GM23338 (cell line): ENCODE measurements at regions not wholly inside any gene's neighbourhood (a gene's known extent, or its start where the extent isn't known, plus 50 kb on each side); places are given as distances from the start of the nearest gene placed in this dataset.

Experiments used
- ATAC-seq: fragments of 200-7000 bp; cut with Tn5 transposase; 3 replicates; pipeline ENCODE4 v1.9.1; 2020
- DNase-seq: peaks from one replicate; pipeline ENCODE4 v3.0.0-alpha.2; 2015; ENCODE audit warnings: low spot score
- H2AFZ ChIP-seq: fragments of 200-600 bp; sonication (generic); 2 replicates; pipeline ENCODE4 v1.8.0; 2016; ENCODE audit warnings: antibody characterized with exemption, mild to moderate bottlenecking, moderate library complexity
- H3F3A ChIP-seq: fragments of 200-600 bp; sonication (generic); replicated peaks from 2 replicates; pipeline ENCODE4 v1.8.0; 2017; ENCODE audit warnings: antibody characterized with exemption, mixed run types, low read depth
- H3K27ac ChIP-seq: fragments of 200-600 bp; sonication (generic); 2 replicates; pipeline ENCODE4 v1.6.1; 2016; ENCODE audit warnings: low read depth
- H3K27me3 ChIP-seq: fragments of 200-600 bp; sonication (generic); 2 replicates; pipeline ENCODE4 v1.8.0; 2016; ENCODE audit warnings: mild to moderate bottlenecking, mixed run types, moderate library complexity; ENCODE audit not compliant: insufficient read depth
- H3K36me3 ChIP-seq: fragments of 200-600 bp; sonication (generic); 2 replicates; pipeline ENCODE4 v1.8.0; 2016; ENCODE audit warnings: mild to moderate bottlenecking; ENCODE audit not compliant: insufficient read depth
- H3K4me1 ChIP-seq: fragments of 200-600 bp; sonication (generic); 2 replicates; pipeline ENCODE4 v1.8.0; 2016; ENCODE audit warnings: mild to moderate bottlenecking, moderate library complexity; ENCODE audit not compliant: insufficient read depth
- H3K4me2 ChIP-seq: fragments of 200-600 bp; sonication (generic); 2 replicates; pipeline ENCODE4 v1.7.1; 2017; ENCODE audit warnings: mixed run types
- H3K4me3 ChIP-seq: fragments of 200-600 bp; sonication (generic); 2 replicates; pipeline ENCODE4 v1.6.1; 2016; ENCODE audit warnings: mixed run types
- H3K79me2 ChIP-seq: fragments of 200-600 bp; sonication (generic); replicated peaks from 2 replicates; pipeline ENCODE4 v1.8.0; 2017; ENCODE audit warnings: mild to moderate bottlenecking; ENCODE audit not compliant: insufficient read depth
- H3K9me2 ChIP-seq: fragments of 200-600 bp; sonication (generic); 2 replicates; pipeline ENCODE4 v1.8.0; 2017; ENCODE audit not compliant: insufficient read depth
- H4K20me1 ChIP-seq: fragments of 200-600 bp; sonication (generic); replicated peaks from 2 replicates; pipeline ENCODE4 v1.8.0; 2017; ENCODE audit warnings: mild to moderate bottlenecking; ENCODE audit not compliant: insufficient read depth
- H3K27ac Mint-ChIP-seq: 2 replicates; pipeline ENCODE4 v1.8.0; 2020; ENCODE audit warnings: inconsistent platforms, mild to moderate bottlenecking, moderate library complexity, mixed read lengths
- H3K27me3 Mint-ChIP-seq: 3 replicates; pipeline ENCODE4 v1.8.0; 2022; ENCODE audit warnings: low read depth, mild to moderate bottlenecking, moderate library complexity, mixed read lengths, inconsistent platforms; ENCODE audit not compliant: insufficient read depth, poor library complexity
- H3K36me3 Mint-ChIP-seq: 3 replicates; pipeline ENCODE4 v1.8.0; 2021; ENCODE audit warnings: low read depth, mild to moderate bottlenecking, inconsistent platforms, moderate library complexity, mixed read lengths
- H3K4me1 Mint-ChIP-seq: 3 replicates; pipeline ENCODE4 v1.8.0; 2020; ENCODE audit warnings: mild to moderate bottlenecking, inconsistent platforms, mixed read lengths
- H3K4me3 Mint-ChIP-seq: 3 replicates; pipeline ENCODE4 v1.8.0; 2021; ENCODE audit warnings: moderate library complexity, mild to moderate bottlenecking, inconsistent platforms, mixed read lengths
- H3K9me3 Mint-ChIP-seq: 3 replicates; pipeline ENCODE4 v1.8.0; 2020; ENCODE audit warnings: moderate library complexity, mild to moderate bottlenecking, inconsistent platforms, mixed read lengths
- CREB1 ChIP-seq: fragments of 250-450 bp; sonication (Bioruptor Pico); IDR thresholded peaks from 2 replicates; pipeline ENCODE4 v1.5.0; 2020; ENCODE audit warnings: low read depth, mild to moderate bottlenecking, moderate library complexity
- CTCF ChIP-seq, 2 experiments: fragments of 200-600 bp in 1 of 2; sonication (generic) in 1 of 2; conservative IDR thresholded peaks; 2 replicates each; pipeline versions ENCODE4 v1.5.1 to v1.6.1; 2016 to 2017; ENCODE audit warnings: antibody characterized with exemption in 2 of 2, low read depth in 2 of 2, mild to moderate bottlenecking in 2 of 2, moderate library complexity in 1 of 2
- EZH2 ChIP-seq: fragments of 200-600 bp; sonication (generic); IDR thresholded peaks from one replicate; pipeline ENCODE4 v1.8.0; 2017; ENCODE audit warnings: antibody characterized with exemption, mild to moderate bottlenecking, low read depth; ENCODE audit not compliant: unreplicated experiment
- EZH2phosphoT487 ChIP-seq: fragments of 200-600 bp; sonication (generic); IDR thresholded peaks from one replicate; pipeline ENCODE4 v1.8.1; 2018; ENCODE audit warnings: antibody characterized with exemption; ENCODE audit not compliant: unreplicated experiment
- NANOG ChIP-seq: IDR thresholded peaks from 2 replicates; pipeline ENCODE4 v1.6.1; 2016; ENCODE audit warnings: antibody characterized with exemption, borderline replicate concordance
- POLR2AphosphoS5 ChIP-seq: IDR thresholded peaks from 2 replicates; pipeline ENCODE4 v1.6.1; 2016; ENCODE audit warnings: antibody characterized with exemption, low read depth
- ZNF114 ChIP-seq: fragments of 250-450 bp; sonication (Bioruptor Pico); IDR thresholded peaks from 2 replicates; pipeline ENCODE4 v1.5.0; 2020; ENCODE audit warnings: mild to moderate bottlenecking, moderate library complexity
- ZNF462 ChIP-seq: fragments of 250-450 bp; sonication (Bioruptor Pico); IDR thresholded peaks from 2 replicates; pipeline ENCODE4 v1.5.0; 2020; ENCODE audit warnings: mild to moderate bottlenecking, moderate library complexity

GRCh38 chr4:189299706-189300105 is 641.0 kb upstream of the FRG1 start:
- H3K27ac ChIP-seq = no peak overlapping the region
- Mint-ChIP-seq H3K36me3 (no peaks in the 10 kb centered on the region), H3K27me3 (peaks cover 2% of the 10 kb centered on the region), H3K4me1 (no peaks in the 10 kb centered on the region), H3K27ac (no peak overlapping the region), H3K4me3 (no peak overlapping the region), H3K9me3 (peaks cover 10% of the 10 kb centered on the region; the same call in 2 of the 3 replicates)
- no peaks in the 10 kb centered on the region for H3K36me3 ChIP-seq
- no peaks in the 10 kb centered on the region for H3K79me2 ChIP-seq
- H2AFZ ChIP-seq = no peak overlapping the region
- H4K20me1 ChIP-seq = no peaks in the 10 kb centered on the region; the same call in 1 of the 2 replicates
- TF ChIP-seq NANOG (no peak), CTCF (conservative IDR thresholded peaks at IDR 0.05; ENCODE audit: low read depth in 2 of 2) (no peak), ZNF114 (CRISPR knock-in tag) (no peak), ZNF462 (CRISPR knock-in tag) (no peak), EZH2 (no peak), CREB1 (CRISPR knock-in tag) (no peak), EZH2phosphoT487 (no peak), POLR2AphosphoS5 (no peak)
- no peaks in the 10 kb centered on the region for H3F3A ChIP-seq
- H3K27me3 ChIP-seq = no peaks in the 10 kb centered on the region
- H3K4me3 ChIP-seq = no peak overlapping the region
- no peaks in the 10 kb centered on the region for H3K9me2 ChIP-seq
- no peak overlapping the region for H3K4me2 ChIP-seq
- DNase-seq (no peak), ATAC-seq (no peak)
- H3K4me1 ChIP-seq = no peaks in the 10 kb centered on the region
